Activated CD4-positive, alpha-beta T cell treated with anti-CD3 and anti-CD28 coated beads, Interleukin-2, amount 50 U/mL, for 48 hours (primary cell): ENCODE measurements at regions not wholly inside any gene's neighbourhood (a gene's known extent, or its start where the extent isn't known, plus 50 kb on each side); places are given as distances from the start of the nearest gene placed in this dataset.

Experiments used
- DNase-seq, 2 experiments: peaks; one replicate each; pipeline ENCODE4 v3.0.0-alpha.2; 2020

DNA sequence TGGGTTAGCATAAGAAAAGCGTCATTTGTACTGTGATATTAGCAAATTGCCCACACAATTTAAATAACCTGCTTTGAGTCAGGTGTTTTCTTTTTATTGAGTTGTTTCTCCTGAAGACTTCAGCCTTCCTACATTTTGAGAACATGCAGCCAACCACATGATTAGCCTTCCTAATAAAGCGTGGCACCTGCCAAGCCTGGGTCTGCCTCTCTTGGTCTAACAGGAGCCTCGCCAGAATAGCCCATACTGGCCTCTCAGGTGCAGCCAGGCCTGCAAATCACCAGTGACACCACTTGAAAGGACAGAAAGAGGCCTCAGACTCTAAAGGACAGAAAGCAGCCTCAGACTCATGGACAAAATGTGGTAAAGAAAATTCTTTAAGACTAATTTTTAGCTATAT lies 653.8 kb downstream of the BCL11A start:
- DNase-seq, result no peak

- no peak for DNase-seq
These were observed 656.8 kb downstream of the BCL11A start for GRCh38 chr2:59896499-59897245.

DNA sequence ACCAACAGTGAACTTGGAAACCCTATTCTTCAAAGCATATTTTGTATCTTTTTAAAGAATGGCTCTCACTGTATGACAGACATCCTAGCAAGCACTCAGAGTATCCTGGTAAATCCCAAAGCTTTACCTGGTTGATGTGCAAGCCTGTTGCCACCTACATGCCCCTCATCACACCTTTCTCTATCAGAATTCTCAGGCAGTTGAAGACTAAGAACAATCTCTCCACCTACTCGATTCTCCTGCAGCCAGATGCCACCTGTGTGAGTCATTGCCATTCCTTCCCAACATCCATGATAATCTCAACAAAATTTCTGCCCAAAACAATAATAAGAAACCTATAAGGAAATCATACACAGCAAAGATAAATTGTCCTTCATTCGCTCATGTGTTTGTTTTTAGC lies 659.8 kb downstream of the BCL11A start:
- no peak for DNase-seq

- no peak for DNase-seq
These were observed 661.1 kb downstream of the BCL11A start for GRCh38 chr2:59892398-59892797.

GRCh38 chr2:59889305-59889704 lies 664.1 kb downstream of the BCL11A start:
- no peak for DNase-seq

DNA sequence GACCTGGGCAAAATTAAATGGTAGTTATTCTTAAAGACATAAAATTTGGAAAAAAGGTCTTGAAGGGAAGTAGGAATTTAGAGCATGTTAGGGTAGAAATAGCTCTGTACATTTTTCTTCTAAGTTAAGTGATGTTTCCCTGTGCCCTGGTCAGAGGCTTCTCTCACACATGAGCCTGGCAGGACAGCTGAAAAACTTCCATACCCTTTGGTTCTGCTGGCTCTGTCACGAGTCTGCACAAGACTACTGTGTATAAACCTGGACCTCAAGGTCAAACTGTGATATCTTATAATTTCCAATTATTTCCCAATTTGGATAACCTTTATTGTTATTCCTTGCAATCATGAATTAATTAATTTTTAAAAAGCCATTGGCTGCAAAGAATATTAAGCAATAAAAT lies 664.7 kb downstream of the BCL11A start:
- DNase-seq, result no peak

- DNase-seq, result peak; percentile 4 to 11
These were observed 665.4 kb downstream of the BCL11A start for GRCh38 chr2:59888015-59888414.

DNA sequence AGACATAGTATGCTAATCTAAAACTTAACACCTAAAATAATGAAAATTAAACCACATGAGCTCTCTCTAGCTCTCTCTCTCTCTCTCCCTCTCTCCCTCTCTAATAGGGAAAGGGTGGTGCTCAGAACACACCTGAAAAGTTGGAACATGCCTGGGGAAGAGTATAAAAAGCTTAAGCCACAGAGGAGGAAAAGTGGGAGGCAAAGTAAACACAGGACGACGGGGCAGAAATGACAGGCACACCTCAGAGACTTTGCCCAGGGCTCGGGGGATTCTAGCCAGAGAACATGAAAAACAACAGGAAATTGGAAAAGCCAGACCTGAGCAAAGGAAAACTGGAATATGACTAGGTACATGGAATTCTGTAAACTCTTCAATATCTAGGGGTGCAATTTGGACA lies 666.1 kb downstream of the BCL11A start:
- DNase-seq, result no peak

GRCh38 chr2:59886759-59887158 lies 666.7 kb downstream of the BCL11A start:
- no peak for DNase-seq

GRCh38 chr2:59885541-59885940 lies 667.9 kb downstream of the BCL11A start:
- DNase-seq, result no peak

DNA sequence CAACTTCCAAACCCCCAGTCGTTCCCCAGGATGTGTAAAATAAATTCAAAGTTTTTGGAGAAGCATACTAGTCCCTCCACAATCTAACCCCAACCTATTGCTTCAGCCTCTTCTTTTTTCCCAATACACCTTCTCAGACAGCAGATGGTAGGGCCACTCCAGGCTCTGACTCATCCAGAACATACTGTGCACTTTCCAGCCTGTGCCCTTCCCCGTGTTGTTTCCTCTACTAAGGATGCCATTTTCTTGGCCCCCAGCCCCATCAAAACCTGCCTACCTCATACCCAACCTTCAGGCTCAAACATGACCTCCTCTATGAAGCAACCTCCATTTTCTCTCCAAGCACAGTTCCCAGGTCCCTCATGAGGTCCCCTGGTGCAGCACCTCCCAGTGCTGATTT lies 669.3 kb downstream of the BCL11A start:
- no peak for DNase-seq

DNA sequence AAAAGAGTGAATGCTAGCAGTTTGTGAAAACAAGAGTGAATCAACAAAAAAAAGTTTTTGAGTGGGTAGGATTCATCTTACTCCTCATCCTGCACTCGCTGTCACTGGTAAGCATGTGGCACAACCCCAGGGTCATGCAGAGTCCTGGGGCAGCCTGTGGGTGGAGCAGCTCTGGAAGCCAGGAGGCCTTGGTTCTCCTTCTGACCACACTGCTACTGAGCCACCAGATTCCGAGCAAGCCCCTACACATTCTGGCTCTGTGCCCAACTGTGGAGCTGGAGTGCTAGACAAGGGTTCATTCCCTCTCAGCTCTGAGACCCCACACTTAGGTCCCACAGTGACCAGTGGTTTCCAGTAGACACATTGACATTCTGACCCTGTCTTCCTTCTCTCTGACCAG lies 670.6 kb downstream of the BCL11A start:
- no peak for DNase-seq

DNA sequence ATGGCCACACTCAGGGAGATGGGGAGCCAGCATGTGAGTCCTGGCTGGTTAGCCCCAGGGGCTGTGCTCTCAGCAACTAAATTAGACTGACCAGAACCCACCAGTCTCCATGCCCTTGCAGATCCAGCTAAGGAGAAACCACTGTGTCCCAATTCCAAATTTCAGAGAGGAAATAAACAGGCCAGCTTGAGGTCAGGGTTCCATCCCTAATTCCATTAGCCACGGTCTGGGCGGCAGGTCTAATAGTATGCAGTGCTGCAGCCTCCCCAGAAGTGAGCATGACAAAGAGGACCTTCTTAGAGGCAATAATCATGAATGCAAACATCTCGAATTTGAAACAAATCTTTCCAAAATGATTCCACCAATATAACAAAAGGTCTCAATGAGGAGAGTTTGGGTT lies 671.2 kb downstream of the BCL11A start:
- no peak for DNase-seq

- DNase-seq, result no peak
These were observed 672.2 kb downstream of the BCL11A start for GRCh38 chr2:59881218-59881617.

DNA sequence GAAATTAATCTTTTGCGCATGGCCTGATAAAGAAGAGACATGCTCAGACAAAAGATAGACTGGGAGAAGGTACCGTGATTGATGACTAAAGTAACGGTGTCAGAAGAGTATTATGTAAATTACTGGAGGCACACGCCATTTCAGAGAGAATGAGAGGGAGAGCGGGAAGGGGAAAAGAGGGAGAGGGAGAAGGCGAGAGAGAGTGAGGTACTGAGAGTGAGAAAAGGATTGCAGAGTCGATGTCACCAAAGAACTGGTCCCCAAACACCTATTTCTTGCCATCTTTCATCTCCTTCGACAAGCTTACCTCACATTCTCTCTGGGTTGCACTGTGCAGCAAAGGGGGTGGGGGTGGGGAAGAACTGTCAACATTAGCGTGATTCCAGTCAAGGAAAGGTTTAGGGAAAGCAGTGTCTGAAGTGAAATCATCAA lies 673.7 kb downstream of the BCL11A start:
- no peak for DNase-seq

- no peak for DNase-seq
These were observed 677.6 kb downstream of the BCL11A start for GRCh38 chr2:59875836-59876235.

- no peak for DNase-seq
These were observed 678.3 kb downstream of the BCL11A start for GRCh38 chr2:59874971-59875755.

DNA sequence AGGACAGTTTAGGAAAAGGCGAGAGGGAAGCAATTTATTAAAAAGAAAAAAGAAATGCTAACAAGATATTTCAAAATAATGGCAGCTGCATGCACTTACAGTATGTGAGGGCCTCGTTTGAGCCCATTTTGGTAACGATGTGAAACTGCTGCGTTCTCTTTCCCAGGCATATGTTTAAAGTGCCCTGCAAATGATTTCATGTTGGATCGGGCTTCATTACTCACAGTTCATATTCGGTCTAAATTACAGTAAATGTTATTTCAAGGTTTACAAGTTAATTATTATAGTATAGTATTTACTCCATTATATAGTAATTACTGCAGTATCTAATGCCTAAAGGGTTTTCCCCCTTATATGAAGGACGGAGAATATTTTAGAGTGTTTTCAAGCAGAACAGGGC lies 679.1 kb downstream of the BCL11A start:
- DNase-seq, result no peak

DNA sequence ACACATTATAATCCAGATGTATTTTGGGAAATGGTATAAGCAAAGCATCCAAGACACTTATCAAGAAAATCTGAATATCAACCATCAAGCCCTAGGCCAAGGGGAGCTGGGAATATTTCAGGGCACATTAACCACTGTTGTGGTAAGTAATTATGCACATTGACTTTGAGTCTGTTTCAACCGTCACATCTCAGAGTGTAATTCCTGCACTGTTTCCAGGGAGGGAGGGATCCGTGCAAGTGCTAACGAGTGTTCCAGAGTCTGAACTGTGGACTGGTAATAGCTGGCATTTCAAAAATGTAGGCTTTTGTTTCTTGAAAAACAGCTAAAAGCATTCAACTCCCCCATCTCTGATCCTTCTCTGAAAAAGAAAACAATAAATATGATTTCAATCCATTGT lies 681.6 kb downstream of the BCL11A start:
- DNase-seq, result no peak

DNA sequence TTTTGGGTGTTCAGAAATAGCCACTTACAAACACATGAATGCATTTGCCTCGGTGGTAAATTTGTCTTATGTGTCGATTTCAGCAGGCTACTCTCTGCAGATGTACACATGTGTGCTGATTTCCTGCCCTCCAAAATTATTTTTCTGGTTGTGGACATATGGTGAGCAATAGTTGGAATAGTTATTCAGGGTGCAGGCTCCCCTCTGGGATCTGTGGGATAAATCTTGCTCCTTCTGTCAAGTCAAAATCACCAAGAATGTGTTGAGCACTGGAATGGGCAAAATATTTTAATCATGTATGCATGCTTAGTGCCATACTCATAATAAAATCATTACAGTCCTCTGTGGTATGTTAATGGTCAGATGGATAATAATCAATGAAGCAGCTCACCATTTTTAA lies 684.5 kb downstream of the BCL11A start:
- DNase-seq, result no peak

DNA sequence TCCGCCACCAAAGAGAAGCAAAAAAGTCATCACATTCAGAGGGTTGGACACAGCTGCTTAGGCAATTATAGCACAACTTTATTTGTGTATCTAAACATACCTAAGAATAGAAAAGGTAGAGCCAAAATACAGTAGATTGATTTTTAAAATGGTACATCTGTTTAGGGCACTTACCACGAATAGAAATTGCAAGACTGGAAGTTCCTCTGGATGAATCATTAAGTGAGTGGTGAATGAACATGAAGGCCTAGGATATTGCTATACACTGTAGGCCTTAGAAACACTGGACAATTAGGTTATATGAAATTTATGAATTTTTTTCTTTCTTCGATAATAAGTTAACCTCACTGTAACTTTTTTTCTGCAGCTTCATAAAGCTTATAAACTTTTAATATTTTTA lies 687.0 kb downstream of the BCL11A start:
- DNase-seq, result no peak

- DNase-seq, result no peak
These were observed 694.9 kb downstream of the BCL11A start for GRCh38 chr2:59858540-59858939.

- no peak for DNase-seq
These were observed 696.3 kb downstream of the BCL11A start for GRCh38 chr2:59857109-59857508.

GRCh38 chr2:59856391-59856790 lies 697.1 kb downstream of the BCL11A start:
- DNase-seq, result no peak

GRCh38 chr2:59853032-59853431 lies 700.4 kb downstream of the BCL11A start:
- DNase-seq, result no peak
